GM10248 (cell line): ENCODE measurements at regions not wholly inside any gene's neighbourhood (a gene's known extent, or its start where the extent isn't known, plus 50 kb on each side); places are given as distances from the start of the nearest gene placed in this dataset.

ENCODE experiments used
- CTCF ChIA-PET: fragments of 300-600 bp; sonication (Branson Sonifier 250); formaldehyde crosslinking; extraction: SDS; loops from one replicate; lab custom pipeline; 2021; ENCODE audit warnings: antibody characterized with exemption; lab: Yijun Ruan, JAX
- POLR2A ChIA-PET: fragments of 350-650 bp; sonication (Branson Sonifier 250); formaldehyde crosslinking; extraction: SDS; loops from one replicate; lab custom pipeline; 2020; ENCODE audit warnings: antibody characterized with exemption; lab: Yijun Ruan, JAX
- DNase-seq: peaks from one replicate; pipeline ENCODE4 v3.0.0; 2012; ENCODE audit errors: extremely low spot score
- CTCF ChIP-seq: IDR thresholded peaks from 2 replicates; pipeline ENCODE4 v1.5.1; 2012; ENCODE audit warnings: mild to moderate bottlenecking, low read depth; ENCODE audit errors: extremely low read depth, missing control alignments, control extremely low read depth

- ChIA-PET CTCF (no interaction called here), POLR2A (no interaction called here)
- TF ChIP-seq CTCF, result no peak
- no peak for DNase-seq
Measured at GRCh38 chr20:11364736-11365135, 553.0 kb upstream of the BTBD3 start.

- no peak for DNase-seq
- ChIA-PET CTCF (interaction anchor here (1.5 kb wide), 1 partner anchor 26 kb away, joined by 3 read pairs; no protein-coding TSS in a partner anchor), POLR2A (no interaction called here)
- TF ChIP-seq CTCF, result no peak
Measured at GRCh38 chr20:11366660-11367059, 551.0 kb upstream of the BTBD3 start.

GRCh38 chr20:11368499-11368898, 549.2 kb upstream of the BTBD3 start:
- ChIA-PET POLR2A (no interaction called here), CTCF (interaction anchor here (1.0 kb wide), 1 partner anchor 31 kb away, joined by 4 read pairs; no protein-coding TSS in a partner anchor)
- TF ChIP-seq CTCF, result no peak
- no peak for DNase-seq

- ChIA-PET CTCF (no interaction called here), POLR2A (no interaction called here)
- no peak for DNase-seq
- no peak for TF ChIP-seq CTCF
Measured at GRCh38 chr20:11368965-11369711, 548.6 kb upstream of the BTBD3 start.

- CTCF ChIA-PET, result no interaction called here
- POLR2A ChIA-PET, result no interaction called here
- no peak for TF ChIP-seq CTCF
- DNase-seq, result no peak
Measured at GRCh38 chr20:11371831-11372230, 545.9 kb upstream of the BTBD3 start.

GRCh38 chr20:11372876-11373790, 544.6 kb upstream of the BTBD3 start:
- DNase-seq, result no peak
- CTCF ChIA-PET, result interaction anchor here (0.5 to 1.2 kb wide), 3 partner anchors 20 to 928 kb away, joined by 3 read pairs; no protein-coding TSS in a partner anchor

More at GRCh38 chr20:11372876-11373790, 544.6 kb upstream of the BTBD3 start:
- POLR2A ChIA-PET, result no interaction called here
- TF ChIP-seq CTCF, result no peak
